ENCODE measurements at regions not wholly inside any gene's neighbourhood (a gene's known extent, or its start where the extent isn't known, plus 50 kb on each side); places are given as distances from the start of the nearest gene placed in this dataset.

GRCh38 chr3:6510713-6511112, 350.2 kb upstream of the GRM7 start:
- H3K27ac Mint-ChIP-seq: no peak overlapping the region
- no peaks in the 10 kb centered on the region for H3K4me1 Mint-ChIP-seq
- H3K27me3 Mint-ChIP-seq: no peaks in the 10 kb centered on the region
- CTCF ChIA-PET: no interaction called here
- peaks cover 9% of the 10 kb centered on the region for H3K9me3 Mint-ChIP-seq
- POLR2A ChIA-PET: no interaction called here
- H3K4me3 Mint-ChIP-seq: no peak overlapping the region
- no peak for DNase-seq
- no peaks in the 10 kb centered on the region for H3K36me3 Mint-ChIP-seq (ENCODE audit: low read depth)

- Mint-ChIP-seq H3K27me3 (no peaks in the 10 kb centered on the region), H3K36me3 (ENCODE audit: low read depth) (no peaks in the 10 kb centered on the region), H3K4me1 (no peaks in the 10 kb centered on the region), H3K9me3 (peaks cover 11% of the 10 kb centered on the region), H3K27ac (no peak overlapping the region), H3K4me3 (no peak overlapping the region)
- no peak for DNase-seq
- CTCF ChIA-PET: no interaction called here
- POLR2A ChIA-PET: no interaction called here
These were observed 348.6 kb upstream of the GRM7 start for GRCh38 chr3:6512172-6512800.

- Mint-ChIP-seq H3K27ac (no peak overlapping the region), H3K9me3 (peaks cover 17% of the 10 kb centered on the region), H3K4me3 (no peak overlapping the region), H3K36me3 (ENCODE audit: low read depth) (no peaks in the 10 kb centered on the region), H3K27me3 (no peaks in the 10 kb centered on the region), H3K4me1 (no peaks in the 10 kb centered on the region)
- POLR2A ChIA-PET: no interaction called here
- CTCF ChIA-PET: no interaction called here
- no peak for DNase-seq
These were observed 344.8 kb upstream of the GRM7 start for GRCh38 chr3:6516143-6516542.

GRCh38 chr3:6516694-6517093, 344.2 kb upstream of the GRM7 start:
- no peak overlapping the region for H3K4me3 Mint-ChIP-seq

GRCh38 chr3:6518709-6519345, 342.1 kb upstream of the GRM7 start:
- ChIA-PET POLR2A (no interaction called here), CTCF (no interaction called here)

More at GRCh38 chr3:6516694-6517093, 344.2 kb upstream of the GRM7 start:
- no peaks in the 10 kb centered on the region for H3K4me1 Mint-ChIP-seq
- ChIA-PET POLR2A (no interaction called here), CTCF (no interaction called here)
- H3K27ac Mint-ChIP-seq: no peak overlapping the region
- H3K9me3 Mint-ChIP-seq: peaks cover 20% of the 10 kb centered on the region
- DNase-seq: no peak
- no peaks in the 10 kb centered on the region for H3K27me3 Mint-ChIP-seq
- H3K36me3 Mint-ChIP-seq (ENCODE audit: low read depth): no peaks in the 10 kb centered on the region

GRCh38 chr3:6521369-6522113, 339.4 kb upstream of the GRM7 start:
- H3K27ac Mint-ChIP-seq: no peak overlapping the region
- no peaks in the 10 kb centered on the region for H3K27me3 Mint-ChIP-seq
- no peak overlapping the region for H3K4me3 Mint-ChIP-seq
- DNase-seq: no peak
- H3K4me1 Mint-ChIP-seq: no peaks in the 10 kb centered on the region
- POLR2A ChIA-PET: no interaction called here
- H3K9me3 Mint-ChIP-seq: peaks cover 12% of the 10 kb centered on the region
- no peaks in the 10 kb centered on the region for H3K36me3 Mint-ChIP-seq (ENCODE audit: low read depth)
- CTCF ChIA-PET: no interaction called here

More at GRCh38 chr3:6518709-6519345, 342.1 kb upstream of the GRM7 start:
- no peaks in the 10 kb centered on the region for H3K27me3 Mint-ChIP-seq
- H3K9me3 Mint-ChIP-seq: peaks cover 21% of the 10 kb centered on the region
- DNase-seq: no peak
- no peak overlapping the region for H3K4me3 Mint-ChIP-seq
- H3K27ac Mint-ChIP-seq: no peak overlapping the region
- H3K4me1 Mint-ChIP-seq: no peaks in the 10 kb centered on the region
- no peaks in the 10 kb centered on the region for H3K36me3 Mint-ChIP-seq (ENCODE audit: low read depth)

- Mint-ChIP-seq H3K27ac (no peak overlapping the region), H3K36me3 (ENCODE audit: low read depth) (no peaks in the 10 kb centered on the region), H3K4me3 (no peak overlapping the region), H3K27me3 (no peaks in the 10 kb centered on the region), H3K4me1 (no peaks in the 10 kb centered on the region), H3K9me3 (peaks cover 12% of the 10 kb centered on the region)
- ChIA-PET CTCF (no interaction called here), POLR2A (no interaction called here)
- DNase-seq: no peak
These were observed 338.7 kb upstream of the GRM7 start for GRCh38 chr3:6522191-6522590.

GRCh38 chr3:6523043-6523442, 337.9 kb upstream of the GRM7 start:
- H3K9me3 Mint-ChIP-seq: peaks cover 12% of the 10 kb centered on the region
- no peaks in the 10 kb centered on the region for H3K27me3 Mint-ChIP-seq
- no peak overlapping the region for H3K27ac Mint-ChIP-seq
- DNase-seq: no peak
- ChIA-PET POLR2A (no interaction called here), CTCF (no interaction called here)
- H3K36me3 Mint-ChIP-seq (ENCODE audit: low read depth): no peaks in the 10 kb centered on the region
- H3K4me1 Mint-ChIP-seq: no peaks in the 10 kb centered on the region
- no peak overlapping the region for H3K4me3 Mint-ChIP-seq

- peaks cover 10% of the 10 kb centered on the region for H3K9me3 Mint-ChIP-seq
- no peak overlapping the region for H3K4me3 Mint-ChIP-seq
- no peak for DNase-seq
- POLR2A ChIA-PET: no interaction called here
- no peaks in the 10 kb centered on the region for H3K4me1 Mint-ChIP-seq
- no peaks in the 10 kb centered on the region for H3K27me3 Mint-ChIP-seq
- no peaks in the 10 kb centered on the region for H3K36me3 Mint-ChIP-seq (ENCODE audit: low read depth)
- H3K27ac Mint-ChIP-seq: no peak overlapping the region
- CTCF ChIA-PET: no interaction called here
These were observed 336.4 kb upstream of the GRM7 start for GRCh38 chr3:6524479-6524878.

GRCh38 chr3:6526321-6526720, 334.6 kb upstream of the GRM7 start:
- H3K4me1 Mint-ChIP-seq: no peaks in the 10 kb centered on the region
- CTCF ChIA-PET: no interaction called here
- DNase-seq: no peak
- H3K9me3 Mint-ChIP-seq: peaks cover 4% of the 10 kb centered on the region
- no peaks in the 10 kb centered on the region for H3K36me3 Mint-ChIP-seq (ENCODE audit: low read depth)
- POLR2A ChIA-PET: no interaction called here
- H3K27me3 Mint-ChIP-seq: no peaks in the 10 kb centered on the region
- no peak overlapping the region for H3K27ac Mint-ChIP-seq
- no peak overlapping the region for H3K4me3 Mint-ChIP-seq

- no peaks in the 10 kb centered on the region for H3K9me3 Mint-ChIP-seq
- H3K4me3 Mint-ChIP-seq: no peak overlapping the region
- H3K4me1 Mint-ChIP-seq: no peaks in the 10 kb centered on the region
- DNase-seq: no peak
- H3K27me3 Mint-ChIP-seq: no peaks in the 10 kb centered on the region
- ChIA-PET POLR2A (no interaction called here), CTCF (no interaction called here)
- H3K27ac Mint-ChIP-seq: no peak overlapping the region
- no peaks in the 10 kb centered on the region for H3K36me3 Mint-ChIP-seq (ENCODE audit: low read depth)
These were observed 334.1 kb upstream of the GRM7 start for GRCh38 chr3:6526861-6527260.

GRCh38 chr3:6528951-6529350, 332.0 kb upstream of the GRM7 start:
- H3K4me1 Mint-ChIP-seq: no peaks in the 10 kb centered on the region
- ChIA-PET POLR2A (no interaction called here), CTCF (no interaction called here)
- H3K27ac Mint-ChIP-seq: no peak overlapping the region
- no peaks in the 10 kb centered on the region for H3K9me3 Mint-ChIP-seq
- H3K36me3 Mint-ChIP-seq (ENCODE audit: low read depth): no peaks in the 10 kb centered on the region
- H3K4me3 Mint-ChIP-seq: no peak overlapping the region
- no peaks in the 10 kb centered on the region for H3K27me3 Mint-ChIP-seq
- no peak for DNase-seq

- DNase-seq: no peak
- Mint-ChIP-seq H3K27ac (no peak overlapping the region), H3K36me3 (ENCODE audit: low read depth) (no peaks in the 10 kb centered on the region), H3K4me1 (no peaks in the 10 kb centered on the region), H3K9me3 (peaks cover 6% of the 10 kb centered on the region), H3K27me3 (no peaks in the 10 kb centered on the region), H3K4me3 (no peak overlapping the region)
- POLR2A ChIA-PET: no interaction called here
- CTCF ChIA-PET: no interaction called here
These were observed 329.8 kb upstream of the GRM7 start for GRCh38 chr3:6531153-6531552.

- no peaks in the 10 kb centered on the region for H3K36me3 Mint-ChIP-seq (ENCODE audit: low read depth)
- no peak overlapping the region for H3K4me3 Mint-ChIP-seq
- H3K27ac Mint-ChIP-seq: no peak overlapping the region
- POLR2A ChIA-PET: no interaction called here
- peaks cover 10% of the 10 kb centered on the region for H3K9me3 Mint-ChIP-seq
- H3K27me3 Mint-ChIP-seq: no peaks in the 10 kb centered on the region
- CTCF ChIA-PET: no interaction called here
- H3K4me1 Mint-ChIP-seq: no peaks in the 10 kb centered on the region
- DNase-seq: no peak
These were observed 328.8 kb upstream of the GRM7 start for GRCh38 chr3:6532101-6532500.
